A673 (cell line): ENCODE measurements at regions not wholly inside any gene's neighbourhood (a gene's known extent, or its start where the extent isn't known, plus 50 kb on each side); places are given as distances from the start of the nearest gene placed in this dataset.

Experiments
- BruUV-seq: library from RNA; stranded (reverse); fragments of 400-500 nt; replicated peaks from 2 replicates; lab custom pipeline; 2021; lab: Mats Ljungman, UMichigan
- CTCF ChIA-PET: fragments of 300-600 bp; sonication (Branson Sonifier 250); formaldehyde crosslinking; loops from one replicate; lab custom pipeline; 2022; ENCODE audit warnings: antibody characterized with exemption; lab: Charles Lee
- POLR2A ChIA-PET: fragments of 300-600 bp; sonication (Branson Sonifier 250); formaldehyde crosslinking; loops from one replicate; lab custom pipeline; 2022; ENCODE audit warnings: antibody characterized with exemption; ENCODE audit not compliant: low non-redundant PET; lab: Charles Lee
- DNase-seq: peaks from one replicate; pipeline ENCODE4 v3.0.0-alpha.2; 2015; ENCODE audit warnings: low spot score
- H3K27ac ChIP-seq: fragments of 200-600 bp; sonication (generic); 2 replicates; pipeline ENCODE4 v1.5.1; 2016; ENCODE audit warnings: mixed run types, low read depth, mild to moderate bottlenecking, mixed read lengths, antibody characterized with exemption, low read length; ENCODE audit not compliant: poor library complexity, severe bottlenecking
- H3K27me3 ChIP-seq: fragments of 200-600 bp; sonication (generic); replicated peaks from 2 replicates; pipeline ENCODE4 v1.6.1; 2017; ENCODE audit warnings: mixed run types, low read depth, mild to moderate bottlenecking, mixed read lengths, antibody characterized with exemption, low read length; ENCODE audit not compliant: insufficient read depth, poor library complexity
- H3K36me3 ChIP-seq: fragments of 200-600 bp; sonication (generic); 2 replicates; pipeline ENCODE4 v1.6.1; 2016; ENCODE audit warnings: mixed run types, mild to moderate bottlenecking, mixed read lengths, antibody characterized with exemption, low read length; ENCODE audit not compliant: insufficient read depth, poor library complexity, severe bottlenecking
- H3K4me1 ChIP-seq: fragments of 200-600 bp; sonication (generic); 2 replicates; pipeline ENCODE4 v1.6.1; 2017; ENCODE audit warnings: mixed run types, mild to moderate bottlenecking, mixed read lengths, antibody characterized with exemption, low read length; ENCODE audit not compliant: insufficient read depth, poor library complexity, severe bottlenecking
- H3K4me3 ChIP-seq: fragments of 200-600 bp; sonication (generic); 2 replicates; pipeline ENCODE4 v1.5.1; 2016; ENCODE audit warnings: low read depth, mixed run types, mild to moderate bottlenecking, mixed read lengths, low read length; ENCODE audit not compliant: poor library complexity, severe bottlenecking
- H3K9me3 ChIP-seq: fragments of 200-600 bp; sonication (generic); 2 replicates; pipeline ENCODE4 v1.6.1; 2016; ENCODE audit warnings: mixed run types, low read depth, mild to moderate bottlenecking, mixed read lengths, antibody characterized with exemption, low read length; ENCODE audit not compliant: poor library complexity, severe bottlenecking
- CTCF ChIP-seq: fragments of 300-800, 200-600 bp; sonication (generic); conservative IDR thresholded peaks from 2 replicates; pipeline ENCODE4 v1.5.1; 2017; ENCODE audit warnings: low read depth, mild to moderate bottlenecking, antibody characterized with exemption, low read length, moderate library complexity, mixed read lengths
- EZH2 ChIP-seq: fragments of 200-600 bp; sonication (generic); IDR thresholded peaks from 2 replicates; pipeline ENCODE4 v1.6.1; 2017; ENCODE audit warnings: borderline replicate concordance, low read depth, mild to moderate bottlenecking, mixed read lengths, antibody characterized with exemption, low read length; ENCODE audit not compliant: poor library complexity, severe bottlenecking
- intact Hi-C: fragments of 100-400 bp; cut with micrococcal nuclease; formaldehyde crosslinking; loops from one replicate; pipeline ENCODE4 v1.10.0; 2022; ENCODE audit not compliant: unreplicated experiment

- no peak for DNase-seq
- H3K36me3 ChIP-seq: no peaks in the 10 kb centered on the region
- H3K4me3 ChIP-seq: no peak overlapping the region
- no TSS peak for BruUV-seq
- H3K27me3 ChIP-seq: no peaks in the 10 kb centered on the region
- intact Hi-C loops: no loop called here
- POLR2A ChIA-PET: no interaction called here
- CTCF ChIA-PET: no interaction called here
- TF ChIP-seq CTCF (no peak), EZH2 (no peak)
- H3K4me1 ChIP-seq: no peaks in the 10 kb centered on the region
- no peaks in the 10 kb centered on the region for H3K9me3 ChIP-seq
- no peak overlapping the region for H3K27ac ChIP-seq
Measured at GRCh38 chr10:108791794-108792474, 1131.4 kb downstream of the XPNPEP1 start.

GRCh38 chr10:108791030-108791429 lies 1132.3 kb downstream of the XPNPEP1 start:
- no peaks in the 10 kb centered on the region for H3K36me3 ChIP-seq
- H3K4me1 ChIP-seq: no peaks in the 10 kb centered on the region
- no TSS peak for BruUV-seq
- no peaks in the 10 kb centered on the region for H3K9me3 ChIP-seq
- DNase-seq: no peak
- H3K4me3 ChIP-seq: no peak overlapping the region
- CTCF ChIA-PET: no interaction called here
- POLR2A ChIA-PET: no interaction called here
- H3K27me3 ChIP-seq: no peaks in the 10 kb centered on the region
- TF ChIP-seq CTCF: no peak
- no peak for TF ChIP-seq EZH2
- intact Hi-C loops: no loop called here
- H3K27ac ChIP-seq: no peak overlapping the region

GRCh38 chr10:108789919-108790318 lies 1133.4 kb downstream of the XPNPEP1 start:
- Histone ChIP-seq H3K9me3 (peaks cover 6% of the 10 kb centered on the region), H3K4me3 (no peak overlapping the region), H3K36me3 (no peaks in the 10 kb centered on the region), H3K4me1 (no peaks in the 10 kb centered on the region), H3K27ac (no peak overlapping the region), H3K27me3 (no peaks in the 10 kb centered on the region)
- peak; percentile 22 for DNase-seq
- BruUV-seq: no TSS peak
- TF ChIP-seq CTCF: no peak
- TF ChIP-seq EZH2: no peak
- POLR2A ChIA-PET: no interaction called here
- CTCF ChIA-PET: no interaction called here
- intact Hi-C loops: loop anchor here (10.0 kb wide), 2 partner anchors 245 to 405 kb away; no protein-coding TSS in a partner anchor
